HG02943 (cell line): ENCODE measurements at regions not wholly inside any gene's neighbourhood (a gene's known extent, or its start where the extent isn't known, plus 50 kb on each side); places are given as distances from the start of the nearest gene placed in this dataset.

Experiments
- ATAC-seq: cut with Tn5 transposase; IDR thresholded peaks from one replicate; pipeline ENCODE4 v1.9.1; 2021; ENCODE audit warnings: mild to moderate bottlenecking, low read depth, moderate library complexity; ENCODE audit not compliant: unreplicated experiment

GRCh38 chr1:78410643-78411042, 80.1 kb upstream of the PTGFR start:
- ATAC-seq, result no peak

- ATAC-seq, result no peak
Measured at GRCh38 chr1:78411707-78412106, 79.1 kb upstream of the PTGFR start.

GRCh38 chr1:78415165-78415564, 75.6 kb upstream of the PTGFR start:
- no peak for ATAC-seq

GRCh38 chr1:78419309-78419708, 71.5 kb upstream of the PTGFR start:
- no peak for ATAC-seq

GRCh38 chr1:78420181-78420580, 70.6 kb upstream of the PTGFR start:
- ATAC-seq, result no peak

GRCh38 chr1:78420688-78421087, 70.1 kb upstream of the PTGFR start:
- no peak for ATAC-seq

GRCh38 chr1:78424720-78425119, 66.1 kb upstream of the PTGFR start:
- no peak for ATAC-seq

GRCh38 chr1:78426408-78426807, 64.4 kb upstream of the PTGFR start:
- ATAC-seq, result no peak

GRCh38 chr1:78427506-78427905, 63.3 kb upstream of the PTGFR start:
- no peak for ATAC-seq

GRCh38 chr1:78432016-78432415, 58.8 kb upstream of the PTGFR start:
- ATAC-seq, result no peak

- ATAC-seq, result no peak
Measured at GRCh38 chr1:78434351-78434750, 56.4 kb upstream of the PTGFR start.

GRCh38 chr1:78436961-78437360, 53.8 kb upstream of the PTGFR start:
- no peak for ATAC-seq

- ATAC-seq, result no peak
Measured at GRCh38 chr1:78437396-78437795, 53.4 kb upstream of the PTGFR start.

GRCh38 chr1:78437941-78438340, 52.8 kb upstream of the PTGFR start:
- ATAC-seq, result no peak

- ATAC-seq, result no peak
Measured at GRCh38 chr1:78440381-78440793, 50.4 kb upstream of the PTGFR start.
